ENCODE measurements at regions not wholly inside any gene's neighbourhood (a gene's known extent, or its start where the extent isn't known, plus 50 kb on each side); places are given as distances from the start of the nearest gene placed in this dataset.

DNA sequence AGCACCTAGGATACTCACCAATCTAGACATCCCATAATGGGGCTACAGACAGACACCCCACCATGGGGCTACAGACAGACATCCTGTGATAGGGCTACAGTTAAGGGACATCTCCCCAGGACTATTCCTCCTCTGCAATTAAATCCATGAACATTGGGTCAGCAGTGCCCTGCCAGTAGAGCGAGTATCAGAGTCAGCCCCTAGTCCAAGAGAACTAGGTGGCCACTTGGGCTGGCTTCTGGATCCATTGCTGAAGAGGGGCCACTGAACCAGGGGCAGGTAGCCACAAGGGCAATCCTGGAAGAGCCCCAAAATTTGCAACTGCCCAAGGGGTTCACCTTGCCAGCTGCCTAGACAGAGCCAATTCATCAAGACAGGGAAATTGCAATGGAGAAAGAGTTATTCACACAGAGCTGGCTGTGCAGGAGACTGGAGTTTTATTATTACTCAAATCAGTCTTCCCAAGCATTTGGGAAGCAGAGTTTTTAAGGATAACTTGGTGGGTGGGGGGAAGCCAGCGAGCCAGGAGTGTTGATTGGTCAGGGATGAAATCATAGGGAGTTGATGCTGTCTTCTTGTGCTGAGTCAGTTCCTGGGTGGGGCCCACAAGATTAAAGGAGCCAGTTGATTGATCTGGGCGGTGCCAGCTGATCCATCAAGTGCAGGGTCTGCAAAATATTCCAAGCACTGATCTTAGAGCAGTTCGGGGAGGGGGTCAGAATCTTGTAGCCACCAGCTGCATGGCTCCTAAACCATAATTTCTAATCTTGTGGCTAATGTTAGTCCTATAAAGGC, 170.2 kb upstream of the SMAD3 start:
- H3K27ac ChIP-seq: no peak overlapping the region
- TF ChIP-seq, protein P1, sequence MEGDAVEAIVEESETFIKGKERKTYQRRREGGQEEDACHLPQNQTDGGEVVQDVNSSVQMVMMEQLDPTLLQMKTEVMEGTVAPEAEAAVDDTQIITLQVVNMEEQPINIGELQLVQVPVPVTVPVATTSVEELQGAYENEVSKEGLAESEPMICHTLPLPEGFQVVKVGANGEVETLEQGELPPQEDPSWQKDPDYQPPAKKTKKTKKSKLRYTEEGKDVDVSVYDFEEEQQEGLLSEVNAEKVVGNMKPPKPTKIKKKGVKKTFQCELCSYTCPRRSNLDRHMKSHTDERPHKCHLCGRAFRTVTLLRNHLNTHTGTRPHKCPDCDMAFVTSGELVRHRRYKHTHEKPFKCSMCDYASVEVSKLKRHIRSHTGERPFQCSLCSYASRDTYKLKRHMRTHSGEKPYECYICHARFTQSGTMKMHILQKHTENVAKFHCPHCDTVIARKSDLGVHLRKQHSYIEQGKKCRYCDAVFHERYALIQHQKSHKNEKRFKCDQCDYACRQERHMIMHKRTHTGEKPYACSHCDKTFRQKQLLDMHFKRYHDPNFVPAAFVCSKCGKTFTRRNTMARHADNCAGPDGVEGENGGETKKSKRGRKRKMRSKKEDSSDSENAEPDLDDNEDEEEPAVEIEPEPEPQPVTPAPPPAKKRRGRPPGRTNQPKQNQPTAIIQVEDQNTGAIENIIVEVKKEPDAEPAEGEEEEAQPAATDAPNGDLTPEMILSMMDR (conservative IDR thresholded peaks at IDR 0.05): no peak
- TF ChIP-seq ZFX (IDR thresholded peaks at IDR 0.05): no peak

DNA sequence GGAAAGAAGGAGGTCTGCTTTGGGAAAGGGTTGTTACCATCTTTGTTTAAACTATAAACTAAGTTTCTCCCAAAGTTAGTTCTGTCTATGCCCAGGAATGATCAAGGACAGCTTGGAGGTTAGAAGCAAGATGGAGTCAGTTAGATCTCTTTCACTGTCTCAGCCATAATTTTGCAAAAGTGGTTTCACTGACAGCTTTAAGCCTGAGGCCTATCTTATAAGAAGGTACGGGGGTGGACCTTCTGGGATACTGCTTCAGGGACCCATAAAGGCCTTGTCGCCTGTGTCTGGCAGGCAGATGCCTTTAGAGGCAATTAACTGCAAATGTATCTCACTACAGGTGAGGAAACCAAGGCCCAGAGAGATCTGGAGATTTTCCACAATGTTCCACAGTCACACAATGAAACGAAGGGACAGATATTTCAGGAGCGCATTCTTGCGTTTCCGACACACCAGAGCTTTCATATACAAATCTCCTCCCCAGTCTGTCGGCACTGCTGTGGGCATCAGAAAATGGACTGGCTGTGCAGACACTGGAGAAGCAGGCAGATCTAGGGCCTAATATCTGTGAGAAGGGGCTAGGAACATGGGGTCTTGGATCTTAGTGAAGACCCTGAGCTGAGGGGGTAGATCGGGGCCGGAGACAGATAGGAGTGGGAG, 169.5 kb upstream of the SMAD3 start:
- no peak overlapping the region for H3K27ac ChIP-seq
- TF ChIP-seq, protein P1 (conservative IDR thresholded peaks at IDR 0.05): no peak
- no peak for TF ChIP-seq ZFX (IDR thresholded peaks at IDR 0.05)

DNA sequence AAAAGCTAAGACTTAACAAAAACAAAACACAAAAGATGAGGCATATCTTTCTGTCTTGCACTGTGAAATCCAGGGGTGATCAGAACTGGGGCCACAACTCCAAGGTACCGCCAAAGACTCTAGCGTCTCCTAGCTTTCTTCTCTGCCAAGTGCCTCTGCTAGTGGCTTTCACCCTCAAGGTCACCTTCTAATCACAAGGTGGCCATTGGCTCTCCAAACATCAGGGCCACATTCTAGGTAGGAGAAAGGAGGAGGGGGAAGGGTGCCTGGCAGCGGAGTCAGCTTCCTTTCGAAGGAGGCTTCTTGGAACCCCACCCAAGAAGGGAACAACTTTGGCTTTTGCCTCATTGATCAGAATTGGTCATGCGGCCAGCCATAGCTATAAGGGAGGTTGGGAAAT, 168.8 kb upstream of the SMAD3 start:
- TF ChIP-seq, protein P1 (conservative IDR thresholded peaks at IDR 0.05): no peak
- TF ChIP-seq ZFX (IDR thresholded peaks at IDR 0.05): no peak
- no peak overlapping the region for H3K27ac ChIP-seq

DNA sequence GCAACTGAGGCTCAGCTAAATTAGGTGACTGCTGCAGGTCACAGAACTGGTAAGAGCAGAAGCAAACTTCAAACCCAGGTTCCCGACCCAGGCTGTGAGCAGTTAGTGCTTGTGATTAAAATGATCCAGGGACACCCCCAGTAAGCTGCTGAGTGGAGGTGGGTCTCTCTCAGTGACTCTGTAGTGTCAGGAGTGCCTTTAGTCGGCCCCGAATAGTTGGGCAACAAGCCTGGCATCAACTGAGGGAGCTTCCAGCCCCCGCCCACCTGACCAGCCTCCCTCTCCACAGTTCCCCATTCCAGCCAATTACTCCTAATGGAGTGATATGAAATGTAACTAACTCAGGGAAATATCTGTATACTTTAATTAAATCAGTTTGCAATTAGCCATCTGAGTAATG, 168.0 kb upstream of the SMAD3 start:
- TF ChIP-seq, protein P1 (conservative IDR thresholded peaks at IDR 0.05): no peak
- TF ChIP-seq ZFX (IDR thresholded peaks at IDR 0.05): no peak
- no peak overlapping the region for H3K27ac ChIP-seq

DNA sequence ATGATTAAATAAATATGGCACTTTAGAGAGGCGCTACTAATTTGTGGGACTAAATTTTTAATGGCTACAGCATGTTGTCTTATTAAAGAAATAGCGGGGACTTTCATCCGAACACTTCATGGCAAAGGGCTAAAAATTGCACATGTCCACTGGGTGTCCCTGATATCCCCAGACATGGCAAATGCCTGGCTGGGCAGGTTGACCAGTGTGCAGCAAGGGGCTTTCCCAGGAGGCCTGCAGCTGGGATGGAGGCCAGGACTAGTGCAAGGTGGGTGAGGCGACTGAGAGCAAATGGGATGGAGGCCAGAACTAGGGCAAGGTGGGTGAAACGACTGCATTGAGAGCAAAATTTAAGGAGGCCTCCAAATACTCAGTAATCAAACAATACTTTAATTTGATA, 167.4 kb upstream of the SMAD3 start:
- TF ChIP-seq ZFX (IDR thresholded peaks at IDR 0.05): no peak
- H3K27ac ChIP-seq: no peak overlapping the region

DNA sequence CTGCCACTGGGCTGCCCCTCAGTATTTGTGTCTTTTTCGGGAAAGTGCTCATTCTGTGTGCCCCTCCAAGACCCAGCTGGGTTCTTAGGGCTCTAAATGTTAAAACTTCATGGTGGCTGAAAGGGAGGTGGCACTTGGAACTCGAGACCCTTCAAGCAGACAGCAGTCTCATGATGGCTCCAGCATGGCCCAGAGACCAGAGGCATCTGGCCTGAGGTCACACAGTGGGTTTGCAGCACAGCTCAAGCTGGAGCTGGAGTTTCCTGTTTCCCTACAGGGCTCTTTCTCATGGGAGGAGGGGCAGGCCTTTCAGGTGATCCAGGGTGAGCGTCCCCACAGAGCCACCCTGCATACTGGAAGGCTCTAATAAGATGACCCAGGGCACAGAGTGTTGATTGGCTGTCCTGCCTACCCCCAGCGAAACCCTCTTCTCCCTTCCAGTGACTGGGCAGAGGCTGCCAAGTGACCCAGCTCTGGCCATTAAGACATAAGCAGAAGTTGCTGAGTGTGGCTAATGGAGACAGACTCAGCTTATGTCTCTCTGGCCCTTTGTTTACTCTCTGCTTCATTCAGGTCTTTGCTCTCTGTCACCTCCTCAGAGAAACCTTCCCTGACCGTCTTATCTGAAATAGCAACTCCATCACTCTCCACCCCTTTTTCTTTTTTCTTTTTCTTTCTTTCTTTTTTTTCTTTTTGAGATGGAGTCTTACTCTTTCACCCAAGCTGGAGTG, 166.6 kb upstream of the SMAD3 start:
- no peak overlapping the region for H3K27ac ChIP-seq
- TF ChIP-seq ZFX (IDR thresholded peaks at IDR 0.05): no peak
- TF ChIP-seq, protein P1 (conservative IDR thresholded peaks at IDR 0.05): no peak

DNA sequence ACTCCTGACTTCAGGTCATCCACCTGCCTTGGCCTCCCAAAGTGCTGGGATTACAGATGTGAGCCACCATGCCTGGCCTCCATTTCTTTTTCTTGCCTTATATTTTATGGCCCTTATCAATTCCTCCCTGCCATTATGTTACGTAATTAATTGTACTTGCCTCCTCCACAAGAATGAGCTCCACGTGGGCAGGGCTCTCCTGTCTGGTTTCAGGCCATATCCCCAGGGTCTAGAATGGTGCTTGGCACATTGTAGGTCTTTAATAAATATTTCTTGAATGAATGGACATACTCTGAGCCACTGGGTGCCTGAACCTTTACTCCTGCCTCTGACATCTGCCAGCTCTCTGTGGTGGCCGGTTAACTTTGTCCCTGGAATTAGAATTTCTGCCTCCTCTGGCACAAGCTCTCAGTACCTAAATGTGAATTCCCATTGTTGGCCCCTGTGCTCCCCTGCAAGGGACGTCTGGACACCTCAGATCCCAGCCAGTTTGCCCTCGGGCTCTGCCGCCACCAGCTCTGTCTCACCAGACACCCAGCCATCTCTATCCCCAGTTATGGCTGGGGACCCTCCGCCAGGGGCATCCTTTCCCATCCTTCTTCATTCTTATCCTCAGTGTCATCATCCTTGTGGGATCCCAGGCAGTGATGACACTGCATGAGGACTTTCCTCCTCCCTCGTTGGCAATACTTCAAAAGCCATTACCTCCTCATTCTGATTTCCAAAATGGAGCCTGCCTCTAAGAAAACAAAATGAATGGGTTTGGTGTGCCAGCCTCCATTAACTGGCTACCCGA, 165.6 kb upstream of the SMAD3 start:
- no peak for TF ChIP-seq ZFX (IDR thresholded peaks at IDR 0.05)
- TF ChIP-seq, protein P1 (conservative IDR thresholded peaks at IDR 0.05): no peak
- H3K27ac ChIP-seq: no peak overlapping the region
